ENCODE measurements at regions not wholly inside any gene's neighbourhood (a gene's known extent, or its start where the extent isn't known, plus 50 kb on each side); places are given as distances from the start of the nearest gene placed in this dataset.

DNA sequence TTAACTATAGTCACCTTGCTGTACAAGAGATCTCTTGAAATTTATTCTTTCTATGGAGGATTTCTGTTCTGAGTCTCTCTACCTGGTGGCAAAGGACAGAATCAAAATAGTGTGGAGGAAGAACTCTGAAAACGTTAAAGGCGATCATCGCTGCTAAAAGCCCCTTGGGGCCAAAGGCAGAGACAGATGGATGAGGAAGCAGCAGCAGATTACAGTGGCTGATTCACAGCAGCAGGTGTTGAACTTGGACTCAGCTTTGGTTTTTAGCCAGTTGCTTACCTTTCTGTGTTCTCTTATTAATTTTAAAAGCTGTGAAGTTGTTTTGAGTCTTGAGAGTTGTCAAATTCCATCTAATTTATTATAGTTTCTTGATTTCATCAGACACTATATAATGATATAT, 956.1 kb upstream of the GOT2 start:
- TF ChIP-seq POLR2A (IDR thresholded peaks at IDR 0.05) = no peak
- TF ChIP-seq POLR2AphosphoS5 (IDR thresholded peaks at IDR 0.05) = no peak

All from prostate gland (tissue), 1 donor.